B cell (primary cell): ENCODE measurements at regions not wholly inside any gene's neighbourhood (a gene's known extent, or its start where the extent isn't known, plus 50 kb on each side); places are given as distances from the start of the nearest gene placed in this dataset.

ENCODE experiments used
- ATAC-seq: fragments of 200-7000 bp; cut with Tn5 transposase; one replicate; pipeline ENCODE4 v1.10.0; 2021; ENCODE audit warnings: low read depth, mild to moderate bottlenecking, moderate number of reproducible peaks, moderate library complexity
- CTCF ChIA-PET: fragments of 350-600 bp; sonication (Branson Sonifier 250); formaldehyde crosslinking; loops from one replicate; lab custom pipeline; 2021; ENCODE audit warnings: antibody characterized with exemption, inconsistent platforms; lab: Charles Lee
- POLR2A ChIA-PET: fragments of 350-600 bp; sonication (Branson Sonifier 250); formaldehyde crosslinking; loops from one replicate; lab custom pipeline; 2021; ENCODE audit warnings: antibody characterized with exemption; lab: Charles Lee
- DNase-seq: peaks from one replicate; pipeline ENCODE4 v3.0.0; 2013
- H2AFZ ChIP-seq: 2 replicates; pipeline ENCODE4 v1.6.1; 2012; ENCODE audit warnings: mild to moderate bottlenecking, low read depth, low read length; ENCODE audit not compliant: insufficient read depth, poor library complexity, severe bottlenecking
- H3K27ac ChIP-seq, 2 donors: 1 replicate in 1 of 2; 2 replicates in 1 of 2; pipeline ENCODE4 v1.5.1; 2012 to 2013; ENCODE audit warnings: low read length in 2 of 2, mild to moderate bottlenecking in 2 of 2, moderate library complexity in 1 of 2
- H3K27me3 ChIP-seq, 4 experiments: fragments of 200-600 bp in 1 of 4; sonication (generic) in 1 of 4; replicated peaks in 1 of 4; 1 replicate in 2 of 4; 2 replicates in 2 of 4; pipeline versions ENCODE4 v1.6.1 to v1.7.0; 2013 to 2016; ENCODE audit warnings: low read length in 3 of 4, mild to moderate bottlenecking in 2 of 4, mixed read lengths in 1 of 4, moderate library complexity in 1 of 4; ENCODE audit not compliant: insufficient read depth in 4 of 4, control insufficient read depth in 3 of 4; ENCODE audit errors: control extremely low read depth in 1 of 4
- H3K36me3 ChIP-seq, 2 experiments: replicated peaks in 1 of 2; 1 replicate in 1 of 2; 2 replicates in 1 of 2; pipeline versions ENCODE4 v1.6.1 to v1.7.1; 2013; ENCODE audit warnings: low read length in 1 of 2; ENCODE audit not compliant: insufficient read depth in 2 of 2, control insufficient read depth in 1 of 2; ENCODE audit errors: control extremely low read depth in 1 of 2, extremely low read depth in 1 of 2
- H3K4me1 ChIP-seq, 2 donors: fragments of 200-600 bp in 1 of 2; sonication (generic) in 1 of 2; 1 replicate in 1 of 2; 2 replicates in 1 of 2; pipeline versions ENCODE4 v1.5.1 to v1.6.1; 2013 to 2017; ENCODE audit warnings: low read length in 2 of 2; ENCODE audit not compliant: control insufficient read depth in 2 of 2, insufficient read depth in 2 of 2
- H3K4me2 ChIP-seq: replicated peaks from 2 replicates; pipeline ENCODE3; 2012; ENCODE audit warnings: mild to moderate bottlenecking, low read depth, low read length; ENCODE audit not compliant: poor library complexity, severe bottlenecking
- H3K4me3 ChIP-seq, 5 experiments: fragments of 200-600 bp in 1 of 5; sonication (generic) in 1 of 5; 1 replicate in 3 of 5; 2 replicates in 2 of 5; pipeline versions ENCODE4 v1.5.1 to v1.7.0; 2011 to 2016; ENCODE audit warnings: low read length in 4 of 5, mild to moderate bottlenecking in 4 of 5, low read depth in 2 of 5, control low read depth in 1 of 5, moderate library complexity in 1 of 5; ENCODE audit not compliant: insufficient read depth in 1 of 5; ENCODE audit errors: control extremely low read depth in 1 of 5, extremely low read depth in 1 of 5
- H3K79me2 ChIP-seq: fragments of 200-600 bp; sonication (generic); one replicate; pipeline ENCODE4 v1.6.0; 2016; ENCODE audit warnings: low read length; ENCODE audit not compliant: control insufficient read depth, insufficient read depth
- H3K9ac ChIP-seq: fragments of 200-600 bp; sonication (generic); 2 replicates; pipeline ENCODE4 v1.6.1; 2017; ENCODE audit warnings: mild to moderate bottlenecking, low read length, moderate library complexity
- H3K9me3 ChIP-seq, 3 donors: one replicate each; pipeline versions ENCODE4 v1.6.1 to v1.7.1; 2013; ENCODE audit warnings: low read length in 2 of 3; ENCODE audit not compliant: control insufficient read depth in 2 of 3, insufficient read depth in 1 of 3; ENCODE audit errors: control extremely low read depth in 1 of 3
- H4K20me1 ChIP-seq: 2 replicates; pipeline ENCODE4 v1.6.0; 2012; ENCODE audit warnings: mild to moderate bottlenecking, low read length; ENCODE audit not compliant: insufficient read depth, control insufficient read depth, poor library complexity, severe bottlenecking
- H3K27ac Mint-ChIP-seq: one replicate; pipeline ENCODE4 v1.8.0; 2021; ENCODE audit warnings: mixed read lengths
- H3K27me3 Mint-ChIP-seq: one replicate; pipeline ENCODE4 v1.8.0; 2021; ENCODE audit warnings: mixed read lengths
- H3K4me1 Mint-ChIP-seq: one replicate; pipeline ENCODE4 v1.8.0; 2021; ENCODE audit warnings: mixed read lengths
- H3K4me3 Mint-ChIP-seq: one replicate; pipeline ENCODE4 v1.8.0; 2021; ENCODE audit warnings: mixed read lengths
- H3K9me3 Mint-ChIP-seq: one replicate; pipeline ENCODE4 v1.8.0; 2022; ENCODE audit warnings: mixed read lengths; ENCODE audit not compliant: insufficient read depth
- EZH2 ChIP-seq: IDR thresholded peaks from 2 replicates; pipeline ENCODE4 v1.6.1; 2012; ENCODE audit warnings: borderline replicate concordance, low read depth, mild to moderate bottlenecking, moderate library complexity, low read length; ENCODE audit not compliant: insufficient read depth, poor library complexity, severe bottlenecking
- WGBS: methylation state at CpG from one replicate; pipeline ENCODE4 v1.1.5; 2013; ENCODE audit warnings: missing lambda C conversion rate; ENCODE audit not compliant: insufficient coverage; 5-methylcytosine and 5-hydroxymethylcytosine counted together
- intact Hi-C: fragments of 100-400 bp; cut with micrococcal nuclease; formaldehyde crosslinking; loops from one replicate; pipeline ENCODE4 v1.10.0; 2022
- TF ChIP-seq, protein P1 (sequence below): fragments of 200-600 bp; IDR thresholded peaks from one replicate; pipeline ENCODE4 v1.8.0; 2022; ENCODE audit warnings: antibody characterized with exemption, mild to moderate bottlenecking

DNA sequence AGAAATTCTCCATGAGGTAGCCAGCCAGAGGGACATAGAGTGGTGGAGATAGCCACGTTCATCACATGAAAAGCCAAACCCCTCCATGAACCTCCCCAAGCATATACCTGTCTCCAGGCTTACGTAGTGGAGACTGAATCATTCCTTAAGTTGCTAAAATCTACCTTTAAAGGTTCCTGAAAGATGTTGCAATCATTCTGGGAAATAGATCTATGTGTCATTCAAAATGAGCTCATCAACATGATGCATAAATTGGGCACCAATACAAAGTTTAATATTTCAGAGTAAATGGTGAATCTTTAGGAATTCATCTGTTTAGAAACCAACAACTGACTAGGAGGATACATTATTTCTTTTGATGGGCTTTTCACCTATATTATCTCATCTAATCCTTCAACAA is 362.6 kb upstream of the ID2 start:
- DNase-seq, result no peak
- H3K4me3 Mint-ChIP-seq, result no peak overlapping the region
- POLR2A ChIA-PET, result no interaction called here
- no peak overlapping the region for H3K27ac Mint-ChIP-seq
- peaks cover 72% of the 10 kb centered on the region for H3K27me3 Mint-ChIP-seq
- H3K79me2 ChIP-seq, result no peaks in the 10 kb centered on the region
- intact Hi-C loops, result no loop called here
- no peaks in the 10 kb centered on the region for H3K36me3 ChIP-seq
- no peaks in the 10 kb centered on the region for H4K20me1 ChIP-seq
- H3K27me3 ChIP-seq, result peaks cover 0 to 34% (median 8%) of the 10 kb centered on the region in 4 experiments
- peaks cover 2% of the 10 kb centered on the region for H3K4me1 Mint-ChIP-seq
- ATAC-seq, result no peak
- H3K9me3 ChIP-seq, result no peaks in the 10 kb centered on the region
- no peak overlapping the region for H3K27ac ChIP-seq
- no peak overlapping the region for H2AFZ ChIP-seq
- H3K4me2 ChIP-seq, result no peak overlapping the region
- no peak overlapping the region for H3K4me3 ChIP-seq
- H3K4me1 ChIP-seq, result peaks cover 0 to 2% of the 10 kb centered on the region in 2 donors
- no peaks in the 10 kb centered on the region for H3K9me3 Mint-ChIP-seq
- CTCF ChIA-PET, result no interaction called here
- no CpG with 5 or more reads among the region's 2 CpGs for WGBS
- no peak overlapping the region for H3K9ac ChIP-seq
- TF ChIP-seq, protein P1, sequence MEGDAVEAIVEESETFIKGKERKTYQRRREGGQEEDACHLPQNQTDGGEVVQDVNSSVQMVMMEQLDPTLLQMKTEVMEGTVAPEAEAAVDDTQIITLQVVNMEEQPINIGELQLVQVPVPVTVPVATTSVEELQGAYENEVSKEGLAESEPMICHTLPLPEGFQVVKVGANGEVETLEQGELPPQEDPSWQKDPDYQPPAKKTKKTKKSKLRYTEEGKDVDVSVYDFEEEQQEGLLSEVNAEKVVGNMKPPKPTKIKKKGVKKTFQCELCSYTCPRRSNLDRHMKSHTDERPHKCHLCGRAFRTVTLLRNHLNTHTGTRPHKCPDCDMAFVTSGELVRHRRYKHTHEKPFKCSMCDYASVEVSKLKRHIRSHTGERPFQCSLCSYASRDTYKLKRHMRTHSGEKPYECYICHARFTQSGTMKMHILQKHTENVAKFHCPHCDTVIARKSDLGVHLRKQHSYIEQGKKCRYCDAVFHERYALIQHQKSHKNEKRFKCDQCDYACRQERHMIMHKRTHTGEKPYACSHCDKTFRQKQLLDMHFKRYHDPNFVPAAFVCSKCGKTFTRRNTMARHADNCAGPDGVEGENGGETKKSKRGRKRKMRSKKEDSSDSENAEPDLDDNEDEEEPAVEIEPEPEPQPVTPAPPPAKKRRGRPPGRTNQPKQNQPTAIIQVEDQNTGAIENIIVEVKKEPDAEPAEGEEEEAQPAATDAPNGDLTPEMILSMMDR, result no peak
- no peak for TF ChIP-seq EZH2

DNA sequence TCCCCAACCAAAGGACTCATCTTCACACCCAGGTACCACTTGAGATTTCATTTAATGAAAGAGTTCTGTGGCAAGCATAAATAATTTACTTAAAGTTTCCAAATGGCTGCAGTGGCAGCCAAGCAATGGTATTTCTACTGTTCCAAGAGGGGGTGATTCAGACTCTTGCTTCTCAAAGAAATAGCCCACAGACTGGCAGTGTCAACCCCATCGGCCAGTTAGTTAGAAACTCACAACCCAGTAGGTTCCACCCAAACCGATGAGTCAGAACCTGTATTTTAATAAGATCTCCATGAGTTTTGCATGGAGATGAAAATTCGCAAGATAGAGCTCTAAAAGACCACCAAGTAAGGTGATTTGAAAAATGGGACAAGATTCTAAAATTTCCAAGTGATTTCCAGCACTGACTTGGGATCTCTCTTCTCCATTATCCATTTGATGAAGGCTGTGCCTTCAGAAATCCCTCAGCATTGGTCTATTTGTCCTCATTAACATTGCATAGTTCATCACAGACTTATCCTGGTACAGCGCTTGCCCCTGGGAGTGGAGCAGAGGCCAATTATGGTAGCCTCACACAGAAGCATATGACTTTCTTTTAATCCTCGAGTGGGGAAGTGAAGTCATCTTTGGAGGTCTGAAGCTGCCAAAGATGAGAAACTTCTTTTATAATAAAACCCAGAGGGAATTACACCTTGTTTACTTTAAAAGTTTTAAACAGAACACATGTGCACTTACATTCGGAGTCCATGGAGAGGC is 361.4 kb upstream of the ID2 start:
- peaks cover 75% of the 10 kb centered on the region for H3K27me3 Mint-ChIP-seq
- Histone ChIP-seq H3K9ac (no peak overlapping the region), H3K36me3 (no peaks in the 10 kb centered on the region), H3K27ac (no peak overlapping the region), H2AFZ (no peak overlapping the region), H3K79me2 (no peaks in the 10 kb centered on the region), H3K4me1 (no peaks in the 10 kb centered on the region), H4K20me1 (no peaks in the 10 kb centered on the region), H3K4me2 (no peak overlapping the region), H3K27me3 (peaks cover 0 to 36% (median 8%) of the 10 kb centered on the region in 4 experiments), H3K9me3 (no peaks in the 10 kb centered on the region), H3K4me3 (no peak overlapping the region)
- no peaks in the 10 kb centered on the region for H3K9me3 Mint-ChIP-seq
- H3K4me3 Mint-ChIP-seq, result no peak overlapping the region
- POLR2A ChIA-PET, result no interaction called here
- CTCF ChIA-PET, result no interaction called here
- intact Hi-C loops, result no loop called here
- H3K27ac Mint-ChIP-seq, result no peak overlapping the region
- no peak for TF ChIP-seq EZH2
- TF ChIP-seq, protein P1, result no peak
- H3K4me1 Mint-ChIP-seq, result no peaks in the 10 kb centered on the region
- ATAC-seq (no peak), DNase-seq (no peak)
- 100% methylated on average over 1 of the region's 6 CpGs for WGBS
